Stomach (tissue), 4 donors: ENCODE measurements at regions not wholly inside any gene's neighbourhood (a gene's known extent, or its start where the extent isn't known, plus 50 kb on each side); places are given as distances from the start of the nearest gene placed in this dataset.

ENCODE experiments used
- POLR2AphosphoS5 ChIP-seq, 3 donors: sonication (generic); formaldehyde crosslinking; IDR thresholded peaks; one replicate each; pipeline ENCODE4 v1.6.1; 2016; ENCODE audit warnings: antibody characterized with exemption in 3 of 3
- TF ChIP-seq, protein P1 (sequence below), 7 experiments: fragments of 450-650 bp in 4 of 7; fragments of 200-600 bp in 3 of 7; sonication (generic) in 3 of 7; IDR thresholded peaks; one replicate each; pipeline ENCODE4 v1.5.1; 2016 to 2019; ENCODE audit warnings: antibody characterized with exemption in 7 of 7, control low read depth in 2 of 7, mild to moderate bottlenecking in 1 of 7

DNA sequence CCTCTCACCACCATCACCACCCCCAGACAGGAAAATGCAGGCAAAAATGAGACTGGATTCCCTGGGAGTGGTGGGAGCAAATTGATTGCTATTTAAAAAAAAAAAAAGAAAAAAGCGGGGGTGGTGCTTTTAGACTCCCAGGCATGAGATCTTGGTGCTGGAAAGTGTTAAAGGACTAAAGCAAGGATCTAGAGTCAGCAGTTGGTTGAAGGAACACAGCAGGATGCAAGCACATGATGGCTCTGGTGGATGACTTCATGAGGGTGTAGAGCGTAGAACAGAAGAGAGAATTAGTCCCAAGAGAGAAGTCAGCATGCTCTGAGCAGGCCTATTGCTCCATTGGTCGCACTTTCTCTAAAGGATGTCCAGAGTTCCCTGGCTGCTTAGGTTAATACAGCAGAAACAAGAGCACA is 183.8 kb upstream of the HMGA2 start:
- TF ChIP-seq, protein P1, sequence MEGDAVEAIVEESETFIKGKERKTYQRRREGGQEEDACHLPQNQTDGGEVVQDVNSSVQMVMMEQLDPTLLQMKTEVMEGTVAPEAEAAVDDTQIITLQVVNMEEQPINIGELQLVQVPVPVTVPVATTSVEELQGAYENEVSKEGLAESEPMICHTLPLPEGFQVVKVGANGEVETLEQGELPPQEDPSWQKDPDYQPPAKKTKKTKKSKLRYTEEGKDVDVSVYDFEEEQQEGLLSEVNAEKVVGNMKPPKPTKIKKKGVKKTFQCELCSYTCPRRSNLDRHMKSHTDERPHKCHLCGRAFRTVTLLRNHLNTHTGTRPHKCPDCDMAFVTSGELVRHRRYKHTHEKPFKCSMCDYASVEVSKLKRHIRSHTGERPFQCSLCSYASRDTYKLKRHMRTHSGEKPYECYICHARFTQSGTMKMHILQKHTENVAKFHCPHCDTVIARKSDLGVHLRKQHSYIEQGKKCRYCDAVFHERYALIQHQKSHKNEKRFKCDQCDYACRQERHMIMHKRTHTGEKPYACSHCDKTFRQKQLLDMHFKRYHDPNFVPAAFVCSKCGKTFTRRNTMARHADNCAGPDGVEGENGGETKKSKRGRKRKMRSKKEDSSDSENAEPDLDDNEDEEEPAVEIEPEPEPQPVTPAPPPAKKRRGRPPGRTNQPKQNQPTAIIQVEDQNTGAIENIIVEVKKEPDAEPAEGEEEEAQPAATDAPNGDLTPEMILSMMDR (IDR thresholded peaks at IDR 0.05), result no peak
- TF ChIP-seq POLR2AphosphoS5 (IDR thresholded peaks at IDR 0.05), result no peak
